ENCODE measurements at regions not wholly inside any gene's neighbourhood (a gene's known extent, or its start where the extent isn't known, plus 50 kb on each side); places are given as distances from the start of the nearest gene placed in this dataset.

DNA sequence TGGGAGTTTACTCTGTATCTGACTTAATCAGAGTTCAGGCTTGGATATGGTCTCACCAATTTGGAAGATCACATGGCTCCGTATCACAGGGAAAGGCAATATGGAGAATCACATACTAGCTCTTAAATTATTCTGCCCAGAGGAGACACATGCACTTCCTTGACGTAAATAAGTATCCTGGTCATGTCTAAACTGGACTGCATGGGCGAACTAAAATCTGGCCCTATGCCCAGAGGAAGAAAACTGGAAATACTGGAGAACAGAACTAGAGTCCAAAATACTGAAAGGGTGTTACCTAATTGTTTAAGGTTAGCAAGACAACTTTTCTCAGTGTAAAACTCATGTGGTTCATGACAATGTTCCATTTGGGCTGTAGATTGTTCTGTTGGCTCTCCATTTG is 832.3 kb downstream of the RAB28 start:
- TF ChIP-seq, protein P1, sequence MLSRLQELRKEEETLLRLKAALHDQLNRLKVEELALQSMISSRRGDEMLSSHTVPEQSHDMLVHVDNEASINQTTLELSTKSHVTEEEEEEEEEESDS (CRISPR knock-in tag; IDR thresholded peaks at IDR 0.05; ENCODE audit: borderline replicate concordance), result no peak
- TF ChIP-seq POLR2AphosphoS5 (IDR thresholded peaks at IDR 0.05; ENCODE audit: low read depth, low read length), result no peak
- TF ChIP-seq NFKBIZ (CRISPR knock-in tag; IDR thresholded peaks at IDR 0.05), result no peak
- TF ChIP-seq ONECUT2 (CRISPR knock-in tag; IDR thresholded peaks at IDR 0.05), result no peak
- TF ChIP-seq RFX5 (IDR thresholded peaks at IDR 0.05; ENCODE audit: low read depth, low read length), result no peak
- TF ChIP-seq, protein P2, sequence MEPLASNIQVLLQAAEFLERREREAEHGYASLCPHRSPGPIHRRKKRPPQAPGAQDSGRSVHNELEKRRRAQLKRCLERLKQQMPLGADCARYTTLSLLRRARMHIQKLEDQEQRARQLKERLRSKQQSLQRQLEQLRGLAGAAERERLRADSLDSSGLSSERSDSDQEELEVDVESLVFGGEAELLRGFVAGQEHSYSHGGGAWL (CRISPR knock-in tag; IDR thresholded peaks at IDR 0.05), result no peak
- TF ChIP-seq BCL6 (CRISPR knock-in tag; IDR thresholded peaks at IDR 0.05), result no peak
- TF ChIP-seq, protein P3, sequence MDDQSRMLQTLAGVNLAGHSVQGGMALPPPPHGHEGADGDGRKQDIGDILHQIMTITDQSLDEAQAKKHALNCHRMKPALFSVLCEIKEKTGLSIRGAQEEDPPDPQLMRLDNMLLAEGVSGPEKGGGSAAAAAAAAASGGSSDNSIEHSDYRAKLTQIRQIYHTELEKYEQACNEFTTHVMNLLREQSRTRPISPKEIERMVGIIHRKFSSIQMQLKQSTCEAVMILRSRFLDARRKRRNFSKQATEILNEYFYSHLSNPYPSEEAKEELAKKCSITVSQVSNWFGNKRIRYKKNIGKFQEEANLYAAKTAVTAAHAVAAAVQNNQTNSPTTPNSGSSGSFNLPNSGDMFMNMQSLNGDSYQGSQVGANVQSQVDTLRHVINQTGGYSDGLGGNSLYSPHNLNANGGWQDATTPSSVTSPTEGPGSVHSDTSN (CRISPR knock-in tag; IDR thresholded peaks at IDR 0.05; ENCODE audit: borderline replicate concordance), result no peak

Measured in HepG2 (cell line).